ENCODE measurements at regions not wholly inside any gene's neighbourhood (a gene's known extent, or its start where the extent isn't known, plus 50 kb on each side); places are given as distances from the start of the nearest gene placed in this dataset.

GRCh38 chr3:197422506-197422905 lies 124.1 kb upstream of the DLG1 start:
- TF ChIP-seq, protein P1, sequence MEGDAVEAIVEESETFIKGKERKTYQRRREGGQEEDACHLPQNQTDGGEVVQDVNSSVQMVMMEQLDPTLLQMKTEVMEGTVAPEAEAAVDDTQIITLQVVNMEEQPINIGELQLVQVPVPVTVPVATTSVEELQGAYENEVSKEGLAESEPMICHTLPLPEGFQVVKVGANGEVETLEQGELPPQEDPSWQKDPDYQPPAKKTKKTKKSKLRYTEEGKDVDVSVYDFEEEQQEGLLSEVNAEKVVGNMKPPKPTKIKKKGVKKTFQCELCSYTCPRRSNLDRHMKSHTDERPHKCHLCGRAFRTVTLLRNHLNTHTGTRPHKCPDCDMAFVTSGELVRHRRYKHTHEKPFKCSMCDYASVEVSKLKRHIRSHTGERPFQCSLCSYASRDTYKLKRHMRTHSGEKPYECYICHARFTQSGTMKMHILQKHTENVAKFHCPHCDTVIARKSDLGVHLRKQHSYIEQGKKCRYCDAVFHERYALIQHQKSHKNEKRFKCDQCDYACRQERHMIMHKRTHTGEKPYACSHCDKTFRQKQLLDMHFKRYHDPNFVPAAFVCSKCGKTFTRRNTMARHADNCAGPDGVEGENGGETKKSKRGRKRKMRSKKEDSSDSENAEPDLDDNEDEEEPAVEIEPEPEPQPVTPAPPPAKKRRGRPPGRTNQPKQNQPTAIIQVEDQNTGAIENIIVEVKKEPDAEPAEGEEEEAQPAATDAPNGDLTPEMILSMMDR (IDR thresholded peaks at IDR 0.05): no peak
- TF ChIP-seq POLR2A (IDR thresholded peaks at IDR 0.05): no peak
